GM12878 (cell line): ENCODE measurements at regions not wholly inside any gene's neighbourhood (a gene's known extent, or its start where the extent isn't known, plus 50 kb on each side); places are given as distances from the start of the nearest gene placed in this dataset.

ENCODE experiments used
- BACH1 ChIP-seq: fragments of 450-650 bp; IDR thresholded peaks from 2 replicates; pipeline ENCODE4 v1.6.1; 2017; ENCODE audit warnings: mild to moderate bottlenecking, borderline replicate concordance
- FOXM1 ChIP-seq: IDR thresholded peaks from 2 replicates; pipeline ENCODE4 v1.6.1; 2012; ENCODE audit warnings: low read depth, mild to moderate bottlenecking, inconsistent platforms, low read length, moderate library complexity
- HDAC6 ChIP-seq: fragments of 200-600 bp; sonication (generic); IDR thresholded peaks from one replicate; pipeline ENCODE4 v1.8.0; 2017; ENCODE audit warnings: antibody characterized with exemption; ENCODE audit not compliant: unreplicated experiment
- JUND ChIP-seq: IDR thresholded peaks from 2 replicates; pipeline ENCODE4 v1.6.1; 2012; ENCODE audit warnings: low read depth, mild to moderate bottlenecking, low read length, improper control_type of control experiment, moderate library complexity
- PAX5 ChIP-seq: IDR thresholded peaks from 2 replicates; pipeline ENCODE4 v1.6.1; 2011; ENCODE audit warnings: low read depth, low read length, borderline replicate concordance
- RFX5 ChIP-seq: IDR thresholded peaks from 2 replicates; pipeline ENCODE4 v1.6.1; 2011; ENCODE audit warnings: low read depth, low read length, improper control_type of control experiment
- SIN3A ChIP-seq: IDR thresholded peaks from 2 replicates; pipeline ENCODE4 v1.6.1; 2012; ENCODE audit warnings: low read depth, low read length, improper control_type of control experiment
- SMAD1 ChIP-seq: fragments of 450-650 bp; IDR thresholded peaks from 2 replicates; pipeline ENCODE4 v1.6.1; 2018; ENCODE audit warnings: mild to moderate bottlenecking, low read depth; ENCODE audit not compliant: partially characterized antibody
- YY1 ChIP-seq: IDR thresholded peaks from 2 replicates; pipeline ENCODE4 v1.6.1; 2011; ENCODE audit warnings: low read depth, mild to moderate bottlenecking, low read length
- ZZZ3 ChIP-seq: IDR thresholded peaks from 2 replicates; pipeline ENCODE4 v1.6.1; 2011; ENCODE audit warnings: low read depth; ENCODE audit not compliant: control insufficient read depth, insufficient read length
- TF ChIP-seq, protein P1 (sequence below), 3 experiments: IDR thresholded peaks in 2 of 3; conservative IDR thresholded peaks in 1 of 3; 2 replicates each; pipeline ENCODE4 v1.5.1; 2011; ENCODE audit warnings: low read depth in 3 of 3, low read length in 3 of 3, mild to moderate bottlenecking in 3 of 3, control low read depth in 2 of 3, moderate library complexity in 2 of 3, inconsistent platforms in 1 of 3, mixed read lengths in 1 of 3; ENCODE audit not compliant: control insufficient read depth in 2 of 3, insufficient read depth in 1 of 3; ENCODE audit errors: extremely low read depth in 1 of 3
- TF ChIP-seq, protein P2 (sequence below): IDR thresholded peaks from 2 replicates; pipeline ENCODE4 v1.6.1; 2011; ENCODE audit warnings: low read depth, mild to moderate bottlenecking, low read length, moderate library complexity, borderline replicate concordance; ENCODE audit errors: extremely low read depth

DNA sequence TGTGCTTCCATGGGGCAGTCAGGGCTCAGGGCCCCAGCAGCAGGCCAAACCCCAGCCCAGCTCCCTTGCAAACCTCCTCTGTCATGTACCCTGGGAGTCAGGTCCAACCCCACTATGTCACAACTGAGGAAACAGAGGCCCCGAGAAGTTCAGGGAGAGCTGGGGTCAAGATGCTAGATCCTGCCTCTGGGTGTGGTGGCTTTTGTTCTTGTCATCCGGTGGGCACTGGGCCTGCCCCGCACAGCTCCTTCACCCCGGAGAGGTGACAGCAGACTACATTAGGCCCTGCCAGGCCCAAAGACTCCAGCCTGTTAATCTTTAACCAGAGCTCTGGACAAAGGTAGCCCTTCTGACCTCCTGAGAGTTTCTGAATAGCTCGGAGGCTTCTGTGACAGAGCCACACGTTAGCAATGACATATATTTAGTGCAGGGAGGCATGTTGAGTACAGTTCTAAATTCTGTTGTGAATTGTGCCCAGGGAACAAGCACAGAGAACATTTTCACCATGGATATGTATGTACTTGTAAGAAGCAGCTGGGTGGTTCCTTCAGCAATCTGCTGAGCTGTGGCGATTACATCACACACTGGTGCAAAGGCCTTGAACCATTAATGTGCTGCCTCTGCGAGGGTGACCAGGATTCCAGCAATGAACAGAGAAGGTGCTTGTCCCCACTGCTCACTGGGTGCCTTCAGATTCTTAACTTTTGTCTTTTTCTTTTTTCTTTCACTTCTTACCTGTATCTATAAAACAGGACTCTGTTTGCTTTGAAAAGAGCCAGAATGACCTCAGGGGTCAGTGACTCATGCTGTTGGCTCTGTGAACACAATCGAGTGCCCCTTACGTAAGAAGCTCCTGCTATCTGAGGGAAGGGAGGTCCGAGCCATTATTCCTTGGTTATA lies 102.8 kb downstream of the RHOU start:
- TF ChIP-seq BACH1 (no peak), PAX5 (no peak), SIN3A (no peak), FOXM1 (no peak), HDAC6 (no peak), RFX5 (no peak), JUND (no peak), SMAD1 (no peak), YY1 (no peak), ZZZ3 (no peak)
- TF ChIP-seq, protein P1, sequence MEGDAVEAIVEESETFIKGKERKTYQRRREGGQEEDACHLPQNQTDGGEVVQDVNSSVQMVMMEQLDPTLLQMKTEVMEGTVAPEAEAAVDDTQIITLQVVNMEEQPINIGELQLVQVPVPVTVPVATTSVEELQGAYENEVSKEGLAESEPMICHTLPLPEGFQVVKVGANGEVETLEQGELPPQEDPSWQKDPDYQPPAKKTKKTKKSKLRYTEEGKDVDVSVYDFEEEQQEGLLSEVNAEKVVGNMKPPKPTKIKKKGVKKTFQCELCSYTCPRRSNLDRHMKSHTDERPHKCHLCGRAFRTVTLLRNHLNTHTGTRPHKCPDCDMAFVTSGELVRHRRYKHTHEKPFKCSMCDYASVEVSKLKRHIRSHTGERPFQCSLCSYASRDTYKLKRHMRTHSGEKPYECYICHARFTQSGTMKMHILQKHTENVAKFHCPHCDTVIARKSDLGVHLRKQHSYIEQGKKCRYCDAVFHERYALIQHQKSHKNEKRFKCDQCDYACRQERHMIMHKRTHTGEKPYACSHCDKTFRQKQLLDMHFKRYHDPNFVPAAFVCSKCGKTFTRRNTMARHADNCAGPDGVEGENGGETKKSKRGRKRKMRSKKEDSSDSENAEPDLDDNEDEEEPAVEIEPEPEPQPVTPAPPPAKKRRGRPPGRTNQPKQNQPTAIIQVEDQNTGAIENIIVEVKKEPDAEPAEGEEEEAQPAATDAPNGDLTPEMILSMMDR (IDR thresholded peaks at IDR 0.05 in 2 of 3, conservative IDR thresholded peaks at IDR 0.05 in 1 of 3; ENCODE audit: control insufficient read depth in 2 of 3, extremely low read depth in 1 of 3, insufficient read depth in 1 of 3, low read depth in 3 of 3, low read length in 3 of 3) = no peak
- TF ChIP-seq, protein P2, sequence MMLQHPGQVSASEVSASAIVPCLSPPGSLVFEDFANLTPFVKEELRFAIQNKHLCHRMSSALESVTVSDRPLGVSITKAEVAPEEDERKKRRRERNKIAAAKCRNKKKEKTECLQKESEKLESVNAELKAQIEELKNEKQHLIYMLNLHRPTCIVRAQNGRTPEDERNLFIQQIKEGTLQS = no peak
